Hematopoietic multipotent progenitor cell treated with erythropoietin and hydrocortisone succinate and interleukin-3 and kit ligand, for 15 days (in vitro differentiated cells): ENCODE measurements at regions not wholly inside any gene's neighbourhood (a gene's known extent, or its start where the extent isn't known, plus 50 kb on each side); places are given as distances from the start of the nearest gene placed in this dataset.
"Not testable (repeated sequence)": the region's sequence is repeated elsewhere in the genome, so short reads cannot be mapped to it uniquely, and the experiment has no call there.

Experiments used
- DNase-seq: peaks from one replicate; pipeline ENCODE4 v3.0.0-alpha.2; 2015; ENCODE audit warnings: low spot score

- DNase-seq, result not testable (repeated sequence)
These were observed 89.4 kb upstream of the TPTE start for GRCh38 chr21:10431995-10432394.

GRCh38 chr21:10432456-10432855, 88.9 kb upstream of the TPTE start:
- DNase-seq, result not testable (repeated sequence)

- DNase-seq, result not testable (repeated sequence)
These were observed 83.4 kb upstream of the TPTE start for GRCh38 chr21:10437977-10438376.

DNA sequence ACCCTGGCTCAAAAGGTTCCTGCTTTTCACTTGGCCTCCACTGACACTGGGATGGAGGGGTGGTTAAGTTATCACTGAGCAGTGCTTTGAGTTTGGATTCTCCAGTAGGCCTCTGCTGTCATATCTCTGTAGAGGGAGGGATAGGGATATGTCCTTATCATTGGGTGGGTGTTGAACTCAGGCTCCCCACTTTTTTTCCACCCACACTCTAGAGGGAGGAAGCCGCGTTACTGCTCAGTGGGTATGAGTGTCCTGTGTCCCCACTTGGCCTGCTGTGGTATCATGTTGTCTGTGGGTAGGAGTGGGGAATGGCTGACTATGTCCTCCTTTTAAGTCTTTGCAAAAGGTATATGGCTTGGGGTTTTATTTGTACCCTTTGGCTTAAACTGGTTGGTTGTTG, 80.7 kb upstream of the TPTE start:
- DNase-seq, result not testable (repeated sequence)

DNA sequence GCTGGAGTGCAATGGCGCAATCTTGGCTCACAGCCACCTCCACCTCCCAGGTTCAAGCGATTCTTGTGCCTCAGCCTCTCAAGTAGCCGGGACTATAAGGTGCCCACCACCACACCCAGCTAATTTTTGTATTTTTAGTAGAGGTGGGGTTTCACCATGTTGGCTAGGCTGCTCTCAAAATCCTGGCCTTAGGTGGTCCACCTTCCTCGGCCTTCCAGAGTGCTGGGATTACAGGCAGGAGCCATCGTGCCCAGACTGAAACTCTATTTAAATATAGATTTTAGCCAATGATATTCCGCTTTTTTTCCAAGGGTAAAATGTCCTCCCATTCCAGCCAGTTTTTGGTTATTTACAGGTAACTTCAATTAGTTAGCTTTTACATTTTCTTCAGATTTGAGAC, 79.4 kb upstream of the TPTE start:
- DNase-seq, result not testable (repeated sequence)

DNA sequence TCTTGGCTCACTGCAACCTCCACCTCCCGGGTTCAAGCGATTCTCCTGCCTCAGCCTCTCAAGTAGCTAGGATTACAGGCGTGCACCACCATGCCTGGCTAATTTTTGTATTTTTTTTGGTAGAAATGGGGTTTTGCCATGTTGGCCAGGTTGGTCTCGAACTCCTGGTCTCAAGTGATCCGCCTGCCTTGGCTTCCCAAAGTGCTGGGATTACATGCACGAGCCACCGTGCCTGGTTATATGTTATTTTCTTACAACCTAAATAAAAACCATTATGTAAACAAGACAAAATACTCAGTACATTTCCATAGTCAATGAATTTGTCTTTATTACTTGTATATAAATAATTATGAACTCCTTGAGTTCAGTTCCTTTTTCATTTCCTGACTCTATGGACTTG, 75.7 kb upstream of the TPTE start:
- DNase-seq, result not testable (repeated sequence)

GRCh38 chr21:10449451-10449850, 71.9 kb upstream of the TPTE start:
- not testable (repeated sequence) for DNase-seq

DNA sequence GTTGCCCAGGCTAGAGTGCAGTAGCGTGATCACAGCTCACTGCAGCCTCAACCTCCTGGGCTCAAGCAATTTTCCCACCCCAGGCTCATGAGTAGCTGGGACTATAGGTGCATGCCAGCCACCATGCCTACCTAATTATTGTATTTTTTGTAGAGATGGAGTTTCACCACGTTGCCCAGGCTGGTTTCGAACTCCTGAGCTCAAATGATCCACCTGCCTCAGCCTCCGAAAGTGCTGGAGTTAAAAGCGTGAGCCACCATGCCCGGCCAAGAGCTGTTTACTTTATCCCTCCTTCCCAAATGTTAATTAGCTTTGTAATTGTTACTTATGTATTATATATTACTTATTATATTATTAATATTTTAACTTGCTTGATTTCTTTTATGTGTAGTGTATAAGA, 70.1 kb upstream of the TPTE start:
- not testable (repeated sequence) for DNase-seq

DNA sequence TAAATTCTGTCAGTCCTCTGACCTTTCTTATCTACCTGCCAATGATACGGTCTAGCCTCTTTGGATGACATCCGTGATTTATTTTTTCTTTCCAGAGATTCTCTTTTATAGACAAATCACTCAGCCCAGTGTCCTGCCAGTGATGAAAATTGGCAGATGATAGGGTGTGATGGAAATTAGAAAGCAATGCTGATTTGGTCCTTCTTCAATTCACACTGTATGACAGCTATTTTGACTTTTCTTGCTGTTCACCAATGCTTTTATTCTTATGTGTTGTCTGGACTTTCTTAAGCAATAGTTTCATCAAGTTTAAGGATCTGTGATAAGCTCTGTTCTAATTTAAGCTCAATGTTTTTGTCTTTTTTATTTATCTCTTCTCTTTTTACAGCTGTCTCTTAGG, 63.6 kb upstream of the TPTE start:
- DNase-seq, result not testable (repeated sequence)

DNA sequence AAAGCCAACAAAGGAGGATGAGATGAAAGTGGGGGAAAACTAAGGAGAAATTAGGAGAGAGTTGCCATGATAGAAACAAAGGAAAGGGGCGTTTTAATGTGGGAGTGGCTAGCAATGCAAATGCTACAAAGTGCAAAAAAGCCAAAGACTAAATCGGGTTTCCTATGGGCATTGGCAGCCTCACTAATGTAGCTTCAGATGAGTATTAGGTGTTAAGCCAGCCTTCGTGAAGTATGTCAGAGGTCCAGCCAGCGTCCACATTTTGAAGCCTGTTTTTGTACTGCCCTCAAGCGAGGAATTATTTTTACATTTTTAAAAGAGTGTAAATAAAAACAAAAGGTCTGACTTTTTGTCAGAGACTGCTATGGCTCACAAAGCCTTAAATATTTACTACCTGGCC, 60.4 kb upstream of the TPTE start:
- not testable (repeated sequence) for DNase-seq

DNA sequence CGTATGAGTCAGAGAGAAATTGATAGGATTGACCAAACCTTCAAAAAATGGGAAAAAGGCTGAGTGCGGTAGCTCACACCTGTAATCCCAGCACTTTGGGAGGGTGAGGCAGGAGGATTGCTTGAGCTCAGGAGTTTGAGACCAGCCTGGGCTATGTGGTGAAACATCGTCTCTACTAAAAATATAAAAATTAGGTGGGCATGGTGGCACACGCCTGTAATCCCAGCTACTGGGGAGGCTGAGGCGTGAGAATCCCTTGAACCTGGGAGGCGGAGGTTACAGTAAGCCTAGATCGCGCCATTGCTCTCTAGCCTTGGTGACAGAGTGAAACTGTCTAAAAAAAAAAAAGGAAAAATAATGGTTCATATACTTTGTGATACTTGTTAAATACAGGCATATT, 59.9 kb upstream of the TPTE start:
- DNase-seq, result not testable (repeated sequence)

DNA sequence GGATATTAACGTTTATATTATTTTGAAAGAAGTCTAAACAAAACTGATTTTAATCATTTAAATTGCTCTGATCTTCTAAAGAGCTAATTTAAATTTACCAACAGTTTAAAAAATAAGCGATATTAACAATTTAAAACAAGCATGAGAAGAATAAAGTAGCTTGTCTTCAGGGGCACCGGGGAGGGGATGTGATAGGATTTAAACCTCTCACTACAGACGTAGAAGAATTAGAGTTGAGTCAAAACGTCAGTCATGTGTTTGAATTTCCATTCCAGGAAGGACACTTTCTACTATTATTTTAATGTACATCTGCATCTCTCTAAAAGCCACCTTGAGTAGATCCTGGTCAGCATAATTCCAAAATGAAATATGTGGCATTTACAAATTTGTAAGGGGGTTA, 58.2 kb upstream of the TPTE start:
- DNase-seq, result peak; percentile 2

- DNase-seq, result peak; percentile 3
These were observed 56.4 kb upstream of the TPTE start for GRCh38 chr21:10464975-10465374.

GRCh38 chr21:10465524-10466110, 55.8 kb upstream of the TPTE start:
- DNase-seq, result not testable (repeated sequence)

- no peak for DNase-seq
These were observed 55.2 kb upstream of the TPTE start for GRCh38 chr21:10466200-10466599.
